ENCODE measurements at regions not wholly inside any gene's neighbourhood (a gene's known extent, or its start where the extent isn't known, plus 50 kb on each side); places are given as distances from the start of the nearest gene placed in this dataset.

DNA sequence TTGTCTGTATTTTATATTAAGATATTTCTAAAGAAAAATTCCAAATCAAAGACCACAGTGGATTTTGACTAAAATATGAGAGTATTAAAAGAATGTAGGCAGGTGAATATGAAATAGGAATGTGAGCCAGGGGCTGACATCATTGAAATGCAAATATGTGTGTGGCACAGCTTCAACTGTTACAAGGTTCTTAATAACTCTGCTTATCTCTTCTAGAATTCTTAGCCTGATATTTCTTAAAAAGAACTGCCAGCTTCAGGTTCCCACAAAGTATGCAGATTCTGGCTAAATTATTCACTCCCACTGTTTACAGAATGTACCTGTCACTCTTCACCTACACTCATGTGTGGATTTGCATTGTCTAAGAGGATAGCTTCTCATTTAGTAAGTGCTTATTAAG is 274.4 kb downstream of the DIRAS2 start:
- TF ChIP-seq POLR2A (IDR thresholded peaks at IDR 0.05; ENCODE audit: low read length) (no peak), GATA1 (IDR thresholded peaks at IDR 0.05; ENCODE audit: low read depth, low read length) (no peak)
